DND-41 (cell line): ENCODE measurements at regions not wholly inside any gene's neighbourhood (a gene's known extent, or its start where the extent isn't known, plus 50 kb on each side); places are given as distances from the start of the nearest gene placed in this dataset.

ENCODE experiments used
- CTCF ChIP-seq: IDR thresholded peaks from 2 replicates; pipeline ENCODE4 v1.5.1; 2012; ENCODE audit warnings: borderline replicate concordance, low read length, moderate library complexity, mild to moderate bottlenecking; ENCODE audit not compliant: poor library complexity, severe bottlenecking; ENCODE audit errors: extremely low read depth
- EZH2 ChIP-seq: IDR thresholded peaks from 3 replicates; pipeline ENCODE4 v1.6.1; 2012; ENCODE audit warnings: borderline replicate concordance, low read depth, mild to moderate bottlenecking, moderate library complexity, low read length, inconsistent platforms; ENCODE audit not compliant: severe bottlenecking

DNA sequence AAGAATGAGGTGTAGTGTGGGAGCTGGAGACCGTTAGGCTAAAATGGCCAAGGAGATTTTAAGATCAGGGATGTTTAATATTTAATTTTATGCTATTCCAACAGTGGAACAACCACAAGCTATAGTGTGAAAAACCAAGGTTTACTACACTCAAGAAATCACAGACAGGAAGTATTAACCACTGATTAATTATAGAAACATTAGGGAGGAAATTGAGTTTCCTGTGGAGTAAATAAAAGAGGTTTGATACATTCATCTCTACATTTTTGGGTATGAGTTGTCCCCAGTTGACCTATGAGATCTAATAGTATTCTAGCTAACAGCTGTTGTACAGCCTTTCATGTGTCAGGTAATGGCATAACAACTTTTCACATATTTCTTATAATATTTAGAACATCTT lies 103.7 kb upstream of the MPDZ start:
- TF ChIP-seq CTCF (no peak), EZH2 (no peak)
